Parathyroid adenoma (tissue), 2 donors: ENCODE measurements at regions not wholly inside any gene's neighbourhood (a gene's known extent, or its start where the extent isn't known, plus 50 kb on each side); places are given as distances from the start of the nearest gene placed in this dataset.

ENCODE experiments used
- H2AFZ ChIP-seq: fragments of 300-600 bp; sonication (generic); one replicate; pipeline ENCODE4 v1.7.0; 2017; ENCODE audit warnings: antibody characterized with exemption, mild to moderate bottlenecking
- H3K27ac ChIP-seq: fragments of 300-600 bp; sonication (generic); one replicate; pipeline ENCODE4 v1.7.0; 2017
- H3K27me3 ChIP-seq: fragments of 300-600 bp; sonication (generic); one replicate; pipeline ENCODE4 v1.7.0; 2017; ENCODE audit warnings: low read length; ENCODE audit not compliant: control insufficient read depth, insufficient read depth
- H3K36me3 ChIP-seq: fragments of 300-600 bp; sonication (generic); one replicate; pipeline ENCODE4 v1.7.0; 2017; ENCODE audit warnings: low read length; ENCODE audit not compliant: control insufficient read depth, insufficient read depth
- H3K4me1 ChIP-seq: fragments of 300-600 bp; sonication (generic); one replicate; pipeline ENCODE4 v1.7.0; 2017; ENCODE audit warnings: control low read depth
- H3K4me2 ChIP-seq: fragments of 300-600 bp; sonication (generic); one replicate; pipeline ENCODE4 v1.7.0; 2017; ENCODE audit warnings: low read length
- H3K4me3 ChIP-seq: fragments of 300-600 bp; sonication (generic); one replicate; pipeline ENCODE4 v1.7.0; 2017; ENCODE audit warnings: low read depth, low read length
- H3K79me2 ChIP-seq: fragments of 300-600 bp; sonication (generic); one replicate; pipeline ENCODE4 v1.7.0; 2017; ENCODE audit warnings: control low read depth
- H3K9ac ChIP-seq: fragments of 300-600 bp; sonication (generic); one replicate; pipeline ENCODE4 v1.7.0; 2017; ENCODE audit warnings: mild to moderate bottlenecking
- H3K9me3 ChIP-seq: fragments of 300-600 bp; sonication (generic); one replicate; pipeline ENCODE4 v1.7.0; 2017; ENCODE audit warnings: low read length; ENCODE audit not compliant: control insufficient read depth
- CTCF ChIP-seq: fragments of 300-600 bp; sonication (generic); IDR thresholded peaks from one replicate; pipeline ENCODE4 v1.7.0; 2017; ENCODE audit warnings: antibody characterized with exemption, mild to moderate bottlenecking
- donor health status: primary hyperparathyroidism.

- Histone ChIP-seq H3K79me2 (no peaks in the 10 kb centered on the region), H2AFZ (no peak overlapping the region), H3K4me1 (no peaks in the 10 kb centered on the region), H3K36me3 (no peaks in the 10 kb centered on the region), H3K4me2 (no peak overlapping the region), H3K27ac (no peak overlapping the region), H3K9ac (no peak overlapping the region), H3K9me3 (no peaks in the 10 kb centered on the region), H3K27me3 (no peaks in the 10 kb centered on the region), H3K4me3 (no peak overlapping the region)
- no peak for TF ChIP-seq CTCF
Observed at GRCh38 chr17:77527409-77527808, 386.6 kb downstream of the SEC14L1 start.

- no peaks in the 10 kb centered on the region for H3K9me3 ChIP-seq
- H3K79me2 ChIP-seq, result no peaks in the 10 kb centered on the region
- no peaks in the 10 kb centered on the region for H3K27me3 ChIP-seq
- H3K36me3 ChIP-seq, result no peaks in the 10 kb centered on the region
- H3K4me1 ChIP-seq, result no peaks in the 10 kb centered on the region
- H3K27ac ChIP-seq, result no peak overlapping the region
- no peak overlapping the region for H2AFZ ChIP-seq
- H3K4me3 ChIP-seq, result no peak overlapping the region
- H3K4me2 ChIP-seq, result no peak overlapping the region
- H3K9ac ChIP-seq, result no peak overlapping the region
- no peak for TF ChIP-seq CTCF
Observed at GRCh38 chr17:77527836-77528505, 387.2 kb downstream of the SEC14L1 start.

GRCh38 chr17:77528516-77529327 is 388.0 kb downstream of the SEC14L1 start:
- no peaks in the 10 kb centered on the region for H3K36me3 ChIP-seq
- H3K9me3 ChIP-seq, result no peaks in the 10 kb centered on the region
- H3K9ac ChIP-seq, result no peak overlapping the region
- no peaks in the 10 kb centered on the region for H3K27me3 ChIP-seq
- no peak overlapping the region for H3K4me3 ChIP-seq
- H3K79me2 ChIP-seq, result no peaks in the 10 kb centered on the region
- no peak for TF ChIP-seq CTCF
- no peaks in the 10 kb centered on the region for H3K4me1 ChIP-seq
- no peak overlapping the region for H3K4me2 ChIP-seq
- H2AFZ ChIP-seq, result peak overlapping the region; percentile 22
- H3K27ac ChIP-seq, result no peak overlapping the region

- no peaks in the 10 kb centered on the region for H3K36me3 ChIP-seq
- H3K27me3 ChIP-seq, result no peaks in the 10 kb centered on the region
- no peak overlapping the region for H3K9ac ChIP-seq
- no peak for TF ChIP-seq CTCF
- H3K27ac ChIP-seq, result no peak overlapping the region
- no peaks in the 10 kb centered on the region for H3K9me3 ChIP-seq
- H3K4me1 ChIP-seq, result no peaks in the 10 kb centered on the region
- H3K4me2 ChIP-seq, result no peak overlapping the region
- H3K79me2 ChIP-seq, result no peaks in the 10 kb centered on the region
- H2AFZ ChIP-seq, result no peak overlapping the region
- no peak overlapping the region for H3K4me3 ChIP-seq
Observed at GRCh38 chr17:77529328-77529650, 388.5 kb downstream of the SEC14L1 start.
